GM12878 (cell line): ENCODE measurements at regions not wholly inside any gene's neighbourhood (a gene's known extent, or its start where the extent isn't known, plus 50 kb on each side); places are given as distances from the start of the nearest gene placed in this dataset.

Experiments
- ATAC-seq: fragments of 200-7000 bp; cut with Tn5 transposase; 3 replicates; pipeline ENCODE4 v1.9.1; 2020; ENCODE audit warnings: mild to moderate bottlenecking, moderate library complexity
- BruUV-seq: library from RNA; stranded (reverse); fragments of 400-500 nt; replicated peaks from 2 replicates; lab custom pipeline; 2021; lab: Mats Ljungman, UMichigan
- CTCF ChIA-PET: fragments of 300-600 bp; sonication (Branson Sonifier 250); formaldehyde crosslinking; extraction: SDS; loops from one replicate; lab custom pipeline; 2021; ENCODE audit warnings: inconsistent platforms; lab: Yijun Ruan, JAX
- POLR2A ChIA-PET: fragments of 350-600 bp; formaldehyde crosslinking; extraction: SDS; loops from one replicate; lab custom pipeline; 2021; ENCODE audit warnings: inconsistent platforms; lab: Charles Lee
- RAD21 ChIA-PET: fragments of 300-600 bp; sonication (Branson Sonifier 250); formaldehyde crosslinking; loops from one replicate; lab custom pipeline; 2023; ENCODE audit warnings: antibody characterized with exemption; ENCODE audit not compliant: unreplicated experiment; lab: Charles Lee
- SMC1A ChIA-PET: fragments of 300-600 bp; sonication (Branson Sonifier 250); formaldehyde crosslinking; loops from one replicate; lab custom pipeline; 2023; ENCODE audit not compliant: unreplicated experiment, uncharacterized antibody; lab: Charles Lee
- DNase-seq: peaks from one replicate; pipeline ENCODE4 v3.0.0-alpha.2; 2011; ENCODE audit warnings: low read depth, low spot score
- FAIRE-seq: peaks from 3 replicates; lab custom pipeline; 2011; peaks lifted over from hg19 to GRCh38; lab: Jason Lieb, UNC
- H2AFZ ChIP-seq: 2 replicates; pipeline ENCODE4 v1.6.0; 2011; ENCODE audit warnings: low read depth, low read length, control low read depth; ENCODE audit not compliant: control insufficient read depth
- H3K27ac ChIP-seq: 2 replicates; pipeline ENCODE4 v1.5.1; 2011; ENCODE audit warnings: control low read depth; ENCODE audit not compliant: control insufficient read depth, insufficient read depth
- H3K27me3 ChIP-seq, 2 experiments: replicated peaks in 1 of 2; 2 replicates each; pipeline versions ENCODE4 v1.6.0 to v1.6.1; 2011; ENCODE audit warnings: low read length in 1 of 2; ENCODE audit not compliant: control insufficient read depth in 2 of 2, insufficient read depth in 2 of 2
- H3K36me3 ChIP-seq, 2 experiments: 2 replicates each; pipeline ENCODE4 v1.5.1; 2011; ENCODE audit warnings: low read length in 1 of 2; ENCODE audit not compliant: control insufficient read depth in 2 of 2, insufficient read depth in 2 of 2
- H3K4me1 ChIP-seq: 2 replicates; pipeline ENCODE4 v1.6.1; 2011; ENCODE audit warnings: mild to moderate bottlenecking, low read length, moderate library complexity, mixed read lengths; ENCODE audit not compliant: control insufficient read depth, insufficient read depth
- H3K4me2 ChIP-seq: 2 replicates; pipeline ENCODE4 v1.6.0; 2011; ENCODE audit warnings: control low read depth; ENCODE audit not compliant: control insufficient read depth, insufficient read depth
- H3K4me3 ChIP-seq: fragments of 200-600 bp; sonication (generic); 2 replicates; pipeline ENCODE4 v1.5.1; 2016
- H3K79me2 ChIP-seq: 2 replicates; pipeline ENCODE4 v1.6.0; 2011; ENCODE audit warnings: low read length; ENCODE audit not compliant: control insufficient read depth, insufficient read depth
- H3K9ac ChIP-seq: 2 replicates; pipeline ENCODE4 v1.8.0; 2011; ENCODE audit warnings: low read length, control low read depth, mixed read lengths; ENCODE audit not compliant: control insufficient read depth, insufficient read depth
- H3K9me3 ChIP-seq: replicated peaks from 3 replicates; pipeline ENCODE4 v1.5.1; 2011; ENCODE audit warnings: mild to moderate bottlenecking, low read length; ENCODE audit not compliant: control insufficient read depth, insufficient read depth
- H4K20me1 ChIP-seq: 2 replicates; pipeline ENCODE4 v1.6.0; 2011; ENCODE audit not compliant: control insufficient read depth, insufficient read depth
- BACH1 ChIP-seq: fragments of 450-650 bp; IDR thresholded peaks from 2 replicates; pipeline ENCODE4 v1.6.1; 2017; ENCODE audit warnings: mild to moderate bottlenecking, borderline replicate concordance
- HCFC1 ChIP-seq: fragments of 150-350 bp; IDR thresholded peaks from 2 replicates; pipeline ENCODE4 v1.6.1; 2014; ENCODE audit warnings: low read length
- IRF5 ChIP-seq: fragments of 450-650 bp; IDR thresholded peaks from 2 replicates; pipeline ENCODE4 v1.6.1; 2017; ENCODE audit warnings: borderline replicate concordance
- NFYA ChIP-seq: IDR thresholded peaks from 2 replicates; pipeline ENCODE4 v1.6.1; 2011; ENCODE audit warnings: low read depth, mild to moderate bottlenecking, low read length, improper control_type of control experiment, borderline replicate concordance
- RAD51 ChIP-seq: fragments of 450-650 bp; IDR thresholded peaks from 2 replicates; pipeline ENCODE4 v1.6.1; 2016; ENCODE audit warnings: moderate library complexity, mild to moderate bottlenecking, inconsistent platforms
- SIX5 ChIP-seq: IDR thresholded peaks from 2 replicates; pipeline ENCODE4 v1.6.1; 2011; ENCODE audit warnings: mild to moderate bottlenecking, low read depth, low read length, moderate library complexity; ENCODE audit not compliant: severe bottlenecking
- STAT3 ChIP-seq: IDR thresholded peaks from 2 replicates; pipeline ENCODE4 v1.6.1; 2011; ENCODE audit warnings: low read depth, low read length, improper control_type of control experiment
- SUPT20H ChIP-seq: IDR thresholded peaks from 2 replicates; pipeline ENCODE4 v1.6.1; 2011; ENCODE audit warnings: low read depth, mild to moderate bottlenecking, low read length, moderate library complexity, borderline replicate concordance; ENCODE audit not compliant: control insufficient read depth
- ZBTB11 ChIP-seq: fragments of 450-650 bp; formaldehyde crosslinking; IDR thresholded peaks from 2 replicates; pipeline ENCODE4 v1.5.0; 2022; ENCODE audit warnings: mild to moderate bottlenecking, missing genetic modification characterization
- WGBS: methylation state at CpG from one replicate; pipeline ENCODE4 v1.1.6; 2016; ENCODE audit warnings: low lambda C conversion rate; ENCODE audit not compliant: insufficient replicate concordance, insufficient coverage; ENCODE audit errors: missing lambda C conversion rate; 5-methylcytosine and 5-hydroxymethylcytosine counted together
- in situ Hi-C: fragments of 300-500 bp; cut with MboI; formaldehyde crosslinking; loops from 9 replicates; pipeline ENCODE4 v1.14.3; 2018; ENCODE audit warnings: mixed read lengths
- intact Hi-C: fragments of 100-400 bp; cut with micrococcal nuclease; formaldehyde crosslinking; loops from one replicate; pipeline ENCODE4 v1.14.2; 2022; ENCODE audit not compliant: unreplicated experiment
- TF ChIP-seq, protein P1 (sequence below): fragments of 450-650 bp; formaldehyde crosslinking; IDR thresholded peaks from 2 replicates; pipeline ENCODE4 v1.4.0; 2020; ENCODE audit warnings: mild to moderate bottlenecking, moderate library complexity
- TF ChIP-seq, protein P2 (sequence below): IDR thresholded peaks from 2 replicates; pipeline ENCODE4 v1.6.1; 2011; ENCODE audit warnings: low read depth, low read length, improper control_type of control experiment, borderline replicate concordance

- in situ Hi-C loops (no loop called here), intact Hi-C loops (no loop called here)
- POLR2A ChIA-PET, result no interaction called here
- no peak overlapping the region for H3K27ac ChIP-seq
- no peaks in the 10 kb centered on the region for H3K27me3 ChIP-seq
- FAIRE-seq, result no peak
- CTCF ChIA-PET, result no interaction called here
- TF ChIP-seq NFYA, result no peak
- TF ChIP-seq STAT3, result no peak
- no peak for TF ChIP-seq HCFC1
- TF ChIP-seq, protein P1, sequence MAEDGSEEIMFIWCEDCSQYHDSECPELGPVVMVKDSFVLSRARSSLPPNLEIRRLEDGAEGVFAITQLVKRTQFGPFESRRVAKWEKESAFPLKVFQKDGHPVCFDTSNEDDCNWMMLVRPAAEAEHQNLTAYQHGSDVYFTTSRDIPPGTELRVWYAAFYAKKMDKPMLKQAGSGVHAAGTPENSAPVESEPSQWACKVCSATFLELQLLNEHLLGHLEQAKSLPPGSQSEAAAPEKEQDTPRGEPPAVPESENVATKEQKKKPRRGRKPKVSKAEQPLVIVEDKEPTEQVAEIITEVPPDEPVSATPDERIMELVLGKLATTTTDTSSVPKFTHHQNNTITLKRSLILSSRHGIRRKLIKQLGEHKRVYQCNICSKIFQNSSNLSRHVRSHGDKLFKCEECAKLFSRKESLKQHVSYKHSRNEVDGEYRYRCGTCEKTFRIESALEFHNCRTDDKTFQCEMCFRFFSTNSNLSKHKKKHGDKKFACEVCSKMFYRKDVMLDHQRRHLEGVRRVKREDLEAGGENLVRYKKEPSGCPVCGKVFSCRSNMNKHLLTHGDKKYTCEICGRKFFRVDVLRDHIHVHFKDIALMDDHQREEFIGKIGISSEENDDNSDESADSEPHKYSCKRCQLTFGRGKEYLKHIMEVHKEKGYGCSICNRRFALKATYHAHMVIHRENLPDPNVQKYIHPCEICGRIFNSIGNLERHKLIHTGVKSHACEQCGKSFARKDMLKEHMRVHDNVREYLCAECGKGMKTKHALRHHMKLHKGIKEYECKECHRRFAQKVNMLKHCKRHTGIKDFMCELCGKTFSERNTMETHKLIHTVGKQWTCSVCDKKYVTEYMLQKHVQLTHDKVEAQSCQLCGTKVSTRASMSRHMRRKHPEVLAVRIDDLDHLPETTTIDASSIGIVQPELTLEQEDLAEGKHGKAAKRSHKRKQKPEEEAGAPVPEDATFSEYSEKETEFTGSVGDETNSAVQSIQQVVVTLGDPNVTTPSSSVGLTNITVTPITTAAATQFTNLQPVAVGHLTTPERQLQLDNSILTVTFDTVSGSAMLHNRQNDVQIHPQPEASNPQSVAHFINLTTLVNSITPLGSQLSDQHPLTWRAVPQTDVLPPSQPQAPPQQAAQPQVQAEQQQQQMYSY, result no peak
- no peak for TF ChIP-seq SUPT20H
- no peak for TF ChIP-seq SIX5
- no peak for TF ChIP-seq RAD51
- TF ChIP-seq IRF5, result no peak
- TF ChIP-seq, protein P2, sequence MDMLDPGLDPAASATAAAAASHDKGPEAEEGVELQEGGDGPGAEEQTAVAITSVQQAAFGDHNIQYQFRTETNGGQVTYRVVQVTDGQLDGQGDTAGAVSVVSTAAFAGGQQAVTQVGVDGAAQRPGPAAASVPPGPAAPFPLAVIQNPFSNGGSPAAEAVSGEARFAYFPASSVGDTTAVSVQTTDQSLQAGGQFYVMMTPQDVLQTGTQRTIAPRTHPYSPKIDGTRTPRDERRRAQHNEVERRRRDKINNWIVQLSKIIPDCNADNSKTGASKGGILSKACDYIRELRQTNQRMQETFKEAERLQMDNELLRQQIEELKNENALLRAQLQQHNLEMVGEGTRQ, result no peak
- TF ChIP-seq ZBTB11 (CRISPR knock-in tag), result no peak
- no peak for TF ChIP-seq BACH1
- H3K9ac ChIP-seq, result no peak overlapping the region
- 21% methylated on average over 19 of the region's 19 CpGs for WGBS
- H3K79me2 ChIP-seq, result no peaks in the 10 kb centered on the region
- H2AFZ ChIP-seq, result no peak overlapping the region
- no peaks in the 10 kb centered on the region for H3K36me3 ChIP-seq
- no peak overlapping the region for H3K4me3 ChIP-seq
- SMC1A ChIA-PET, result no interaction called here
- no peaks in the 10 kb centered on the region for H4K20me1 ChIP-seq
- RAD21 ChIA-PET, result no interaction called here
- no peaks in the 10 kb centered on the region for H3K4me1 ChIP-seq
- BruUV-seq, result no TSS peak
- DNase-seq, result no peak
- no peaks in the 10 kb centered on the region; the same call in 2 of the 3 replicates for H3K9me3 ChIP-seq
- H3K4me2 ChIP-seq, result no peak overlapping the region
- ATAC-seq, result no peak
These were observed 711.1 kb downstream of the BRD1 start for GRCh38 chr22:49116486-49117120.
